ENCODE measurements at regions not wholly inside any gene's neighbourhood (a gene's known extent, or its start where the extent isn't known, plus 50 kb on each side); places are given as distances from the start of the nearest gene placed in this dataset.

DNA sequence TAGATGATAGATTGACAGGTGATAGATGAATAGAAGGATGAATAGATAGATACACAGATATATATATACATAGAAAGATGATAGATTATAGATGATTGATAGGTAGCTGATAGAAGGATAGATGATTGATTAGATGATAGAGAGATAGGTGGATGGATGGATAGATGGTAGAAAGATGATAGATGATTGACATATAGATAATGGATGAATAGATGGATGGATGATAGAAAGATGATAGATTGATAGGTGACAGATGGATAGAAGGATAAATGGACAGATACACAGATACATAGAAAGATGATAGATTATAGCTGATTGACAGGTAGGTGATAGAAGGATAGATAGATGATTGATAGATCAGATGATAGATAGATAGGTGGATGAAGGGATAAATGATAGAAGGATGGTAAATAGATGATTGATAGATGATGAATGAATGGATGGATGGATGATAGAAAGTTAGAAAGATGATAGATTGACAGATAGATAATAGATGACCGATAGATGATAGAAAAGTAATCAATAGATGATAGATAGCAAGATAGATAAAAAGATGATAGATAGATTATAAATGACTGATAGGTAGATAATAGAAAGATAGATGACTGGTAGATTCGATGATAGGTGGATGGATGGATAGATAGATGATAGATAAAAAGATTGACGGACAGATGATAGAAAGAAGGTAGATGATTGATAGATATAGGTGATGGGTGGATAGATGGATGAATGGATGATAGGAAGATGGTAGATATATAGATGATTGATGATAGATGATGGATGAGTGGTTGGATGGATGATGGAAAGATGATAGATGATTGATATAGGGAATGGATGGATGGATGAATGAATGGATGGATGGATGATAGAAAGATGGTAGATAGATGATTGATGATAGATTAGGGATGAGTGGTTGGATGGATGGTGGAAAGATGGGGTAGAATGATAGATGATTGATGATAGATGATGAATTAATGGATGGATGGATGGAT is 80.4 kb downstream of the MICALL2 start:
- DNase-seq (ENCODE audit: low spot score), result no peak

DNA sequence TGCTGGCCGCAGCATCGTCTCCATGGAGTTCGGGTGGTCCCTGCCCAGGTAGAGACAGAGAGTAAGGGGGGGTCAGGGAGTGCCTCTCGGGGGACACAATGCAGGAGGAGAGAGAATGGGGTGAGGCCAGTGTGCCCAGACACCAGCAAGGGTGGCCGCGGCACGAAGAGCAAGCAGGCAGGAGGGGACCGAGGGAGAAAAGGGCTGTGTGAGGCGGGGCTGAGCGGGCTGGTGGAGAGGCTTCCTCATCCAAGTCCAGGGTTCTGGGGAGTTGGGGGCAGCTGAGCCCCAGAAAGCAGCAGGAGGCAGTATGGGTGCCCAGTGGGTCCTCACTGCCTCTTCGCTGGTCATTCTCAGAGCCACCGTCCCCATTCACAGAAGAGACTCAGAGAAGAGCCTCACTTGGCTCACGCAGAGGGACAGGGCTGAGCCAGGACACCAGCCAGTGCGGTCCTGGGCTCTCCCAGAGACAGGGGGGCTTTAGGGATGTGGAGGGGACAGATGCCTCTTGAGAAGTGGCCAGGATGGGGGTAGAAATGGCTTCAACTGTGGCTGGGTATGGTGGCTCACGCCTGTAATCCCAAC is 78.9 kb downstream of the MICALL2 start:
- DNase-seq (ENCODE audit: low spot score), result no peak

DNA sequence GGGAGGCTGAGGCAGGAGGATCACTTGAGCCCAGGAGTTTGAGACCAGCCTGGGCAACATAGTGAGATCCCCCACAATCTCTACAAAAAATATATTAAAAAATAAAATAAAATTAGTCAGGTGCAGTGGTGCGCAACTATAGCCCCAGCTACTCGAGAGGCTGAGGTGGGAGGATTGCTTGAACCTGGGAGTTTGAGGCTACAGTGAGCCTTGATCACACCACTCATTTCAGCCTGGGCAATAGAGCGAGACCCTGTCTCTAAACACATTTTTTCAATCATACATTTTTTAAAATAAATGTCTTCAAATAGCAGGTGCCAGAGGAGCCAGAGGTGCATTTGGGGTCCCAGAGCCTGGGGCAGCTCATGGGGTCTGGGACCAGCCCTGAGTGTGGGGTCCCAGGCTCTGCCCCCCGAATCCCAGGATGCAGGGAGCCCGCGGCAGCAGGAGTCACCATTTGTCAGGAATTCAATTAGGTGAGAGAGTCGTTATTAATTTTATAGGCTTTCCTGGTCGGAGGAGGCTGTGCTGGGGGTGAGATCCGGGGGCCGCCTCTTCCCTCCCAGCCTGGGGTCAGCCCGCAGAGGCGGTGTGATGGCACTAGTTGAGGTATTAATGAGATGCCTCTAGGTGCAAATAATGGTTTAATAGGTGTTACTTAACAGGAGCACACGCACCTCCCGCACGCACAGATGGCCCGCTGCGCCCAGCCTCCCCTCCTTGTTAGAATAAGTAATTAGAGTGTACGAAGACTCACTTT is 78.3 kb downstream of the MICALL2 start:
- DNase-seq (ENCODE audit: low spot score), result no peak

DNA sequence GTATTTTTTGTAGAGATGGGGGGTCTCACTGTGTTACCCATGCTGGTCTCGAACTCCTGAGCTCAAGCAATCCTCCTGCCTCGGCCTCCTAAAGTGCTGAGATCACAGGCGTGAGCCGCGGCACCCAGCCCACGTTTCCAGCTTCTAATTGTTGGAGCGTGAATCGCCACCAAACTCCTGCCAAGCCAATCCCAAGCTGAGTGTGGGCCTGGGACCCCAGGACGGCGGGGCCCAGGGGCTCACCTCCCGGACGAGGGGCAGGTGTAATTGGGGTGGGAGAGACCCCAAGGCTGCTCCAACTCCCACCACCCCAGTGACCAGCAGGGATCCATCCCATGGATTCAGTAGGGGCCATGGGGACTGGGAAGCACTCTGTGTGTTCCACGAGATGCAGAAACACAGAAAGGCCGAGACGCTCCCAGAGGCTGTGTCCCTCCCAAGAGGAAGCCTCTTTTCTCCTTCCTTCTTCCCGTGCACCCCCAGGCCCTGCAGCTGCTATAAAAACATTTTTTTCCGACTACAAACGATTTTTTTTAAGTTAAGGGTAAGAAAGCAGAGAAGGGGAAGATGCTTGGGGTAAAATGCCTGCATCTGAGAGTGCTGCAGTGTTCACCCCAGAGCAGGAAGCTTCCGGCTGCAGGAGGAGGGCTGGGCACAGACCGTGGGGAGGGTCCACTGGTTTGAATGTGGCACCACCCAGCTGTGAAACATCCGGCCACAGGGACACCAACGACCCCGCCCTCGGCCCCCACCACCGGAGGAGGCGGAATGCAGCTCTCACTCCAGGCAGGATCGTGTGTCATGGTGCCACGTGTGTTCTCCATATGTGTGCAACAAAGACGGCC is 76.5 kb downstream of the MICALL2 start:
- DNase-seq (ENCODE audit: low spot score), result no peak

DNA sequence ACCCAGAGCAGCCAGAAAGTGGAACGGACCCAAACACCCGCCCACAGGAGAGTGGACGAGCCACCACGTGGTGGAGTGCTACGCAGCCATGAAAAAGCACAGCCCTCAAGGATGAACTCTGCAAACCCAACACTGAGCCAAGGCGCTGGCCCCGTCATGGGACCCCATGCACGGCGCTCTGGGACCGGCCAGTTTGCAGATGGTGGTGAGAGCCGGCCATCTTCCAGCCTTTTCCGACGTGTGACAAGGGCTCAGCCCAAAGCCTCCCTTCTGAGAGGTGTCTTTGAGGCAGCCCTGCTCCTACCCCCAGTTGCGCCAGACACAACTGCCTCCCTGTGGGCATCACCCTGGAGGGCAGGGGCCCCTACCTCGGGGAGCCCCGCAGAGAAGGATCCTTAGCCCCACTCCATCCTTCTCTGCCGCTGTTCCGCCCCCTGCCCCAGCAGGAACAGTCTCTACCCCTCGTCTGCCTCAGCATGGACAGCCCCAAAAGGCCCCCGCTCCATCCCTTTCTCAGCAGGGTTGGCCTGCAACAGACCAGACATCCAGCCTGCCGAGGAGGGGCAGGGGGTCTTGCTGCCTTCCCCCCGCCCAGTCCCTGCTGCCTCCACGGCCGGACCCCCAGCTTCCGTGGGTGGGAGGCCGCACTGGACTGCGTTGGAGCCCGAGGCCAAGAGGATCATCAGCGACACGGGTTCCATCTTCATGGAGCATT is 75.7 kb downstream of the MICALL2 start:
- no peak for DNase-seq (ENCODE audit: low spot score)

DNA sequence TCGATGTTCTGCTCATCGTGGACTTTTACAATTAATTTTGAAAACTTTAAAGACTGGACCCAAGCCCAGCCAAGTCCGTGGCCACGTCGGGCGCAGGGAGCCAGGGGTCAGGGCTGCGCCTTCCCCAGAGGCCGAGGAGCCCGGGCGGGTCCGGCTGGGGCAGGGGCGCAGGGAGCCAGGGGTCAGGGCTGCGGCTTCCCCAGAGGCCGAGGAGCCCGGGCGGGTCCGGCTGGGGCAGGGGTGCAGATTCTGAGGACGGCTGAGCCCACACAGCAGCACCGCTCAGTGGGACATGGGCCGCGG is 75.2 kb downstream of the MICALL2 start:
- no peak for DNase-seq (ENCODE audit: low spot score)

All from kidney tubule cell (primary cell).